ENCODE measurements at regions not wholly inside any gene's neighbourhood (a gene's known extent, or its start where the extent isn't known, plus 50 kb on each side); places are given as distances from the start of the nearest gene placed in this dataset.

GRCh38 chr18:10330428-10330827 is 124.0 kb upstream of the APCDD1 start:
- Histone ChIP-seq H3K56ac (ENCODE audit: extremely low read depth, insufficient read depth, low read length) (no peak overlapping the region), H2AK5ac (ENCODE audit: low read depth, low read length) (no peak overlapping the region), H3K4me2 (ENCODE audit: low read depth, low read length) (no peak overlapping the region), H3K9ac (ENCODE audit: low read depth, low read length) (no peak overlapping the region), H3K23ac (ENCODE audit: low read depth, low read length) (no peak overlapping the region), H2BK5ac (ENCODE audit: low read depth, low read length, poor library complexity, severe bottlenecking) (no peak overlapping the region), H4K5ac (ENCODE audit: low read depth, low read length) (no peak overlapping the region), H2AK9ac (replicated peaks; ENCODE audit: low read depth, low read length, poor library complexity) (no peak overlapping the region), H2BK120ac (ENCODE audit: low read depth, low read length) (no peak overlapping the region), H3K18ac (ENCODE audit: low read depth, low read length) (no peak overlapping the region), H4K20me1 (ENCODE audit: insufficient read depth, low read length) (no peaks in the 10 kb centered on the region), H4K8ac (ENCODE audit: low read depth in 2 of 2, low read length in 2 of 2) (no peak overlapping the region), H3K9me1 (ENCODE audit: insufficient read depth, low read length) (no peaks in the 10 kb centered on the region), H2BK15ac (ENCODE audit: low read depth, low read length) (no peak overlapping the region), H3K27me3 (ENCODE audit: control insufficient read depth, insufficient read depth, low read length) (peaks cover 6% of the 10 kb centered on the region; the same call in 1 of the 2 replicates), H3K27ac (ENCODE audit: insufficient read depth, low read length) (no peak overlapping the region), H3K79me1 (ENCODE audit: low read depth in 1 of 2, low read length in 2 of 2) (no peaks in the 10 kb centered on the region), H3K4me1 (ENCODE audit: control insufficient read depth, insufficient read depth, low read length) (0 out of 2 replicates have a peak, but pooled peaks cover 1% of the 10 kb centered on the region), H4K91ac (ENCODE audit: insufficient read depth, low read depth, low read length) (no peak overlapping the region), H3K14ac (replicated peaks; ENCODE audit: low read depth, low read length) (no peak overlapping the region), H2AFZ (replicated peaks; ENCODE audit: low read length, poor library complexity) (no peak overlapping the region), H3K4ac (ENCODE audit: low read depth, low read length) (no peak overlapping the region), H3K36me3 (ENCODE audit: control insufficient read depth, insufficient read depth, low read length) (no peaks in the 10 kb centered on the region), H3K4me3 (ENCODE audit: insufficient read depth, low read depth, low read length) (no peak overlapping the region), H3K9me3 (ENCODE audit: control insufficient read depth, insufficient read depth, low read length) (no peaks in the 10 kb centered on the region), H2BK20ac (ENCODE audit: low read depth, low read length) (no peak overlapping the region)
- in situ Hi-C loops (cut with MboI; ENCODE audit: low sequenced_read_pairs), result no loop called here
- dilution Hi-C loops (cut with HindIII; ENCODE audit: low sequenced_read_pairs, unreplicated experiment), result no loop called here
- DNase-seq (no peak), ATAC-seq (ENCODE audit: low read depth) (no peak)
- ChIA-PET CTCF (no interaction called here), POLR2A (ENCODE audit: unreplicated experiment) (no interaction called here)
- intact Hi-C loops (cut with micrococcal nuclease), result no loop called here
- no TSS peak for BruUV-seq (replicated peaks)
- 40% methylated on average over 1 of the region's 5 CpGs; no CpG with 5 or more reads in 1 of the 2 experiments for WGBS, 2 experiments (ENCODE audit: extremely low coverage in 2 of 2, insufficient read length in 1 of 2)
- no peak for TF ChIP-seq MAZ (IDR thresholded peaks at IDR 0.05; ENCODE audit: borderline replicate concordance, low read depth, low read length)
- TF ChIP-seq, protein P1, sequence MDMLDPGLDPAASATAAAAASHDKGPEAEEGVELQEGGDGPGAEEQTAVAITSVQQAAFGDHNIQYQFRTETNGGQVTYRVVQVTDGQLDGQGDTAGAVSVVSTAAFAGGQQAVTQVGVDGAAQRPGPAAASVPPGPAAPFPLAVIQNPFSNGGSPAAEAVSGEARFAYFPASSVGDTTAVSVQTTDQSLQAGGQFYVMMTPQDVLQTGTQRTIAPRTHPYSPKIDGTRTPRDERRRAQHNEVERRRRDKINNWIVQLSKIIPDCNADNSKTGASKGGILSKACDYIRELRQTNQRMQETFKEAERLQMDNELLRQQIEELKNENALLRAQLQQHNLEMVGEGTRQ (IDR thresholded peaks at IDR 0.05; ENCODE audit: low read depth, low read length), result no peak

All from IMR-90 (cell line).